ENCODE measurements at regions not wholly inside any gene's neighbourhood (a gene's known extent, or its start where the extent isn't known, plus 50 kb on each side); places are given as distances from the start of the nearest gene placed in this dataset.
"Not testable (repeated sequence)": the region's sequence is repeated elsewhere in the genome, so short reads cannot be mapped to it uniquely, and the experiment has no call there.

DNA sequence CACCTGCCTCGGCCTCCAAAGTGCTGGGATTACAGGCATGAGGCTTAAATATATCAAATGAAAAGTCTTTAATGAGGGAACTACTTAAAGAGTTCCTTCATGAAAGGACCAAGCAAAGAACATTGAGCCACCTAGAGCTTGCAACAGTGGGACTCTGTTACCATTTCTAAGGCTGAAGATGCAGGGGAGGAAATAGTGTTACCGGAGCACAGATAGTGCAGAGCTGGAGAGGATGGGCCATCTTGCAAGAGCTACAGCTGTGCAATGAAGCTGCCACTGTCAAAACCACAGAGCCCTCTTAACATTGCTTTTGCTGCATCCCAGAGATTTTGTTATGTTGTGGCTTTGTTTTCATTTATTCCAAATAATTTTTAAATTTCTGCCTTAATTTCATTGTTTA lies 77.1 kb upstream of the NAA35 start:
- no peak overlapping the region for H3K4me3 ChIP-seq (ENCODE audit: low read length)
- TF ChIP-seq ZNF274 (IDR thresholded peaks at IDR 0.05; ENCODE audit: low read depth, low read length): no peak

DNA sequence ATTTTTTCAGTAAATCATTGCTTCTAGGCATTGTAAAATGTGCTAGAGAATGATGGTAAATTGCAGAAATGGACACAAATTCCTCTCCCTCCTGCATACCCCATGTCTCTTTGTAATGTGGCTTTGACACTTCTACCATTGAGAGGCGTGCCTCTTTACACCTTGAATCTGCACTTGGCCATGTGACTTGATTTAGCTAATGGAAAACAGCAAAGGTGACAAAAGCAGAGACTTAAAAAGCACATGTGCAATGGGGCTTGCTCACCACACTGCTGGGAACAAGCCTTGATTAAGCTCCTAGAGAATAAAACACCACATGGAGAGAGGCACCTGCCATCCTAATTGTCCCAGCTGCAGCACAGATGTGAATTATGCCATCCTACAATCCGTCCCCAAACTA lies 69.9 kb upstream of the NAA35 start:
- no peak overlapping the region for H3K4me3 ChIP-seq (ENCODE audit: low read length)
- TF ChIP-seq ZNF274 (IDR thresholded peaks at IDR 0.05; ENCODE audit: low read depth, low read length): no peak

DNA sequence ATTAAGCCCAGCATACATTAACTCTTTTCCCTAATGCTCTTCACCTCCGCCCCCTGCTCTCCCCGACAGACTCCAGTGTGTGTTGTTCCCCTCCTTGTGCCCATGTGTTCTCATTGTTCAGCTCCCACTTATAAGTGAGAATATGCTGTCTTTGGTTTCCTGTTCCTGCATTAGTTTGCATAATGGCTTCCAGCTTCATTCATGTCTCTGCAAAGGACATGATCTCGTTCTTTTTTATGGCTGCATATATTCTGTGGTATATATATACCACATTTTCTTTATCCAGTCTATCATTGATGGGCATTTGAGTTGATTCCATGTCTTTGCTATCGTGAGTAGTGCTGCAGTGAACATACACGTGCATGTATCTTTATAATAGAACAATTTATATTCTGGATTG lies 69.3 kb upstream of the NAA35 start:
- not testable (repeated sequence) for H3K4me3 ChIP-seq (ENCODE audit: low read length)

DNA sequence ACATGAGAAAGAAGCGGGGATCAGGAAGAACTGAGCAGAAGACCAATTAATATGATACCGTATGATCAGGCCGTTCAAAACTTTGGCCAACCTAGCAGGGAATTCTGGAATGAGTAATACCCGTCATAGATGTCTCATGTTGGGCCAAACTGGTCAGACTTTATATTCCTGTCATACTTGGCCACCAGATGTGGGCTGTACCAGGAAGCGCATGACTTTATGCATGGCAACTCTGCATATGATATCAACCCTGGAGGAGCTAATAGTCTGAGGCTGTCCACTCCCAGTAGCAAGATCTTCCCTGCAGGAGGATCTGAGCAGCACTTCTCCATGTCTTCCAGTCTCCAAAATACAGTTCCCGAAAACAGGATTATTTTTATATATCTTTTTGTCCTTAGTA lies 68.5 kb upstream of the NAA35 start:
- no peak for TF ChIP-seq ZNF274 (IDR thresholded peaks at IDR 0.05; ENCODE audit: low read depth, low read length)
- no peak overlapping the region for H3K4me3 ChIP-seq (ENCODE audit: low read length)

DNA sequence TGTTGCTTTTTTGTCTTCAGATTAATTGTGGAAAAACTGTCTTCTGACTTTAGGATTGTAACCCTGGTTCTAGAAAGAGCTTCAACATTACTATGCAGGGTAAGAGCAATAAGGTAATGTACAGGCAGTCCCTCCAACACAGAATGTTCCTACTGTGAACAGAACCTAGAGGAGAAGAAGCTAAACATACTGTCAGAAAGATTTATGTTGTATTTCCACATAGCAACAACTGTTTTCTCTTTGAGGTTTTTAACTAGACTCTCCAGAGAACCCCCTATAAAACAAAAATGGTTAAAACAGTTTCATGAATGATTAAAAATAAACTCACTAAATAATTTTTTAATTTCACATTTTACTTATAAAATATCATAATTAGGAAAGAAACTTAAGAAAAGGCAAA lies 64.3 kb upstream of the NAA35 start:
- TF ChIP-seq ZNF274 (IDR thresholded peaks at IDR 0.05; ENCODE audit: low read depth, low read length): no peak
- H3K4me3 ChIP-seq (ENCODE audit: low read length): no peak overlapping the region

DNA sequence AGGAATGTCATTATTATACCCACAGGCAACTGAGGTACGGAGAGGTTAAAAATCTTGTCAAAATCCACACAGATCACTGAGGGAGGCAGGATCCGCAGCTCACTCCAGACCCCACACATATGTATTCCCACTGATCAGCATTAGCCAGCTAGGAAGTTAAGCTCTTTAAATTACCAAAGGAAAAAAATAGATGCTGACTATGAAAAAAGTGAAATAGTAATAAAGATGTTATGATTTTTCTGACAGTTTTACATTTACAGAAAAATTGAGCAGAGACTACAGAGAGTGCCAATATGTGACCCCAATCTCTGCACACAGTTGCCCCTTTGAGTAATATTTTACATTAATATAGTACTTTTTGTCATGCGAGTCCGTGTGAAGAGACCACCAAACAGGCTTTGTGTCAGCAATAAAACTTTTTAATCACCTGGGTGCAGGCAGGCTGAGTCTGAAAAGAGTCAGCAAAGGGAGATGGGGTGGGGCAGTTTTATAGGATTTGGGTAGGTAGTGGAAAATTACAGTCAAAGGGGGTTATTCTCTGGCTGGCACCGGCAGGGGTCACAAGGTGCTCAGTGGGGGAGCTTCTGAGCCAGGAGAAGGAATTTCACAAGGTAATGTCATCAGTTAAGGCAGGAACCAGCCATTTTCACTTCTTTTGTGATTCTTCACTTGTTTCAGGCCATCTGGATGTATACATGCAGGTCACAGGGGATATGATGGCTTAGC lies 61.9 kb upstream of the NAA35 start:
- not testable (repeated sequence) for H3K4me3 ChIP-seq (ENCODE audit: low read length)

DNA sequence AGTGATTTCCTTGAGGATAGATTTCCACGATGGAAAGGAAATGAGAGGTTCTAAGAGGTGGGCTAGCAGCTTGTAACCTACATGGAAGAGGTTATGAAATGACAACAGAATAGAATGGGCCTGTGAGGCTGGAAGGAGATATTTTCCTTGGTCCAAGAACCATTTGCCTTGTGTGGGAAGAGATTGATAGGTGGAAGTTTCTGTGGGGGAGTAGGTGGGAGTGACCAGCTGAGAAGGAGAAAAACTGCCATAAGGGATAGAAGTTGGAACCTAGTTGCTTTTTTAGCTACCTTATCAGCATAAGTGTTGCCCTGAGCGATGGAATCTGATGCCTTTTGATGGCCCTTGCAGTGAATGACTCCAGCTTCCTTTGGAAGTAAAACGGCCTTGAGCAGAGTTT lies 60.4 kb upstream of the NAA35 start:
- not testable (repeated sequence) for H3K4me3 ChIP-seq (ENCODE audit: low read length)

DNA sequence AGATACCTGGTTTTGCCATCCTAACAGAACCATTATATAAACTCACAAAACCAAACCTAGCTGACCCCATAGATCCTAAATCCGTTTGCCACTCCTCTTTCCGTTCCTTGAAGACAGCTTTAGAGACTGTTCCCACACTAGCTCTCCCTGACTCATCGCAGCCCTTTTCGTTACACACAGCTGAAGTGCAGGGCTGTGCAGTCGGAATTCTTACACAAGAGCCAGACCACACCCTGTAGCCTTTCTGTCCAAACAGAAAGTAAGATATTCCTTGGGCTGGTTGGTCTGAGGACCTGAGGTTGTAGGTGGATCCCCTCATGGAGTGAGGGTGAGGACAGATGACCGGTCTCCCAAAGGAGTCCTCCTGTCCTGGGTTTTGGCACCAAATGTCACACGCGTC lies 56.7 kb upstream of the NAA35 start:
- no peak overlapping the region for H3K4me3 ChIP-seq (ENCODE audit: low read length)
- TF ChIP-seq ZNF274 (IDR thresholded peaks at IDR 0.05; ENCODE audit: low read depth, low read length): no peak

DNA sequence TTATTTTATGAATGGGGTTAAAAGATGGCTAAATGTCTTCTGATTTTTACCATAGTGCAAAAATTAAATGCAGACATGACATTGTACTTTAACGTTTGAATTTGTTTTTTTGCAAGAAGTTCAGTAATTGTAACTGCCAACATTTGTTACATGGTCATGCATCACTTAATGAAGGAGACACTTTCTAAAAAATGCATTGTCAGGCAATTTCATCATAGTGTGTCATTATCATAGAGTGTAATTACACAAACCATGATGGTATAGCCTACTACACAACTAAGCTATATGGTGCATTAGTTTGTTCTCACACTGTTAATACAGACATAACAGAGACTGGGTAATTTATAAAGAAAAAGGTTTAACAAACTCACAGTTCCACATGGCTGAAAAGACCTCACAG lies 50.0 kb upstream of the NAA35 start:
- no peak for TF ChIP-seq ZNF274 (IDR thresholded peaks at IDR 0.05; ENCODE audit: low read depth, low read length)
- H3K4me3 ChIP-seq (ENCODE audit: low read length): no peak overlapping the region
